ENCODE measurements at regions not wholly inside any gene's neighbourhood (a gene's known extent, or its start where the extent isn't known, plus 50 kb on each side); places are given as distances from the start of the nearest gene placed in this dataset.

GRCh38 chr3:106175276-106175675 lies 306.5 kb upstream of the CBLB start:
- DNase-seq (ENCODE audit: low read depth) = no peak

GRCh38 chr3:106176734-106177133 lies 307.9 kb upstream of the CBLB start:
- no peak for DNase-seq (ENCODE audit: low read depth)

- DNase-seq (ENCODE audit: low read depth) = no peak
Observed at GRCh38 chr3:106182950-106183511, 314.2 kb upstream of the CBLB start.

- DNase-seq (ENCODE audit: low read depth) = peak; percentile 16
Observed at GRCh38 chr3:106183762-106184391, 315.1 kb upstream of the CBLB start.

GRCh38 chr3:106184540-106185457 lies 316.0 kb upstream of the CBLB start:
- no peak for DNase-seq (ENCODE audit: low read depth)

GRCh38 chr3:106185949-106186348 lies 317.1 kb upstream of the CBLB start:
- DNase-seq (ENCODE audit: low read depth) = no peak

GRCh38 chr3:106190296-106190695 lies 321.5 kb upstream of the CBLB start:
- DNase-seq (ENCODE audit: low read depth) = no peak

- DNase-seq (ENCODE audit: low read depth) = no peak
Observed at GRCh38 chr3:106191211-106191610, 322.4 kb upstream of the CBLB start.

GRCh38 chr3:106191913-106192312 lies 323.1 kb upstream of the CBLB start:
- DNase-seq (ENCODE audit: low read depth) = no peak

- DNase-seq (ENCODE audit: low read depth) = no peak
Observed at GRCh38 chr3:106193876-106194275, 325.1 kb upstream of the CBLB start.

- no peak for DNase-seq (ENCODE audit: low read depth)
Observed at GRCh38 chr3:106194726-106195125, 325.9 kb upstream of the CBLB start.

- no peak for DNase-seq (ENCODE audit: low read depth)
Observed at GRCh38 chr3:106197532-106198194, 328.9 kb upstream of the CBLB start.

GRCh38 chr3:106204160-106204868 lies 335.5 kb upstream of the CBLB start:
- no peak for DNase-seq (ENCODE audit: low read depth)

- no peak for DNase-seq (ENCODE audit: low read depth)
Observed at GRCh38 chr3:106206146-106206545, 337.3 kb upstream of the CBLB start.

GRCh38 chr3:106206613-106207012 lies 337.8 kb upstream of the CBLB start:
- no peak for DNase-seq (ENCODE audit: low read depth)

- DNase-seq (ENCODE audit: low read depth) = no peak
Observed at GRCh38 chr3:106208251-106208650, 339.4 kb upstream of the CBLB start.

GRCh38 chr3:106208967-106209366 lies 340.2 kb upstream of the CBLB start:
- DNase-seq (ENCODE audit: low read depth) = no peak

GRCh38 chr3:106209482-106209881 lies 340.7 kb upstream of the CBLB start:
- DNase-seq (ENCODE audit: low read depth) = no peak

- DNase-seq (ENCODE audit: low read depth) = no peak
Observed at GRCh38 chr3:106210923-106211322, 342.1 kb upstream of the CBLB start.

- no peak for DNase-seq (ENCODE audit: low read depth)
Observed at GRCh38 chr3:106212665-106213222, 343.9 kb upstream of the CBLB start.

- DNase-seq (ENCODE audit: low read depth) = no peak
Observed at GRCh38 chr3:106213954-106214353, 345.1 kb upstream of the CBLB start.

- DNase-seq (ENCODE audit: low read depth) = no peak
Observed at GRCh38 chr3:106214641-106215040, 345.8 kb upstream of the CBLB start.

Data from HS-5 (cell line).